Loucy (cell line): ENCODE measurements at regions not wholly inside any gene's neighbourhood (a gene's known extent, or its start where the extent isn't known, plus 50 kb on each side); places are given as distances from the start of the nearest gene placed in this dataset.

ENCODE experiments used
- H2AFZ ChIP-seq: fragments of 200-600 bp; sonication (generic); 2 replicates; pipeline ENCODE4 v1.6.0; 2016; ENCODE audit warnings: antibody characterized with exemption, mild to moderate bottlenecking, low read length, moderate library complexity
- H3F3A ChIP-seq: fragments of 200-600 bp; 2 replicates; pipeline ENCODE4 v1.6.0; 2016; ENCODE audit warnings: antibody characterized with exemption, low read depth, mild to moderate bottlenecking
- H3K27me3 ChIP-seq: fragments of 200-600 bp; sonication (generic); 2 replicates; pipeline ENCODE4 v1.6.1; 2014; ENCODE audit warnings: low read length, mild to moderate bottlenecking; ENCODE audit not compliant: insufficient read depth, poor library complexity, severe bottlenecking
- H3K36me3 ChIP-seq: fragments of 200-600 bp; sonication (generic); 2 replicates; pipeline ENCODE4 v1.6.1; 2016; ENCODE audit warnings: low read length; ENCODE audit not compliant: insufficient read depth
- H3K4me1 ChIP-seq: fragments of 200-600 bp; sonication (generic); 2 replicates; pipeline ENCODE4 v1.5.1; 2014; ENCODE audit warnings: low read length, mild to moderate bottlenecking; ENCODE audit not compliant: insufficient read depth, poor library complexity, severe bottlenecking
- H3K4me2 ChIP-seq: fragments of 200-600 bp; sonication (generic); 2 replicates; pipeline ENCODE4 v1.6.0; 2014; ENCODE audit warnings: antibody characterized with exemption, low read length, low read depth, mild to moderate bottlenecking; ENCODE audit not compliant: poor library complexity, severe bottlenecking
- H3K4me3 ChIP-seq: fragments of 200-600 bp; sonication (generic); 2 replicates; pipeline ENCODE4 v1.5.1; 2014; ENCODE audit warnings: low read length, mild to moderate bottlenecking, mixed read lengths; ENCODE audit not compliant: poor library complexity, severe bottlenecking
- H3K79me2 ChIP-seq: fragments of 200-600 bp; sonication (generic); 2 replicates; pipeline ENCODE4 v1.6.1; 2014; ENCODE audit warnings: low read length; ENCODE audit not compliant: insufficient read depth
- H3K9ac ChIP-seq: fragments of 200-600 bp; sonication (generic); 2 replicates; pipeline ENCODE4 v1.6.0; 2014; ENCODE audit warnings: mild to moderate bottlenecking, low read depth, low read length, moderate library complexity; ENCODE audit not compliant: poor library complexity, severe bottlenecking
- H3K9me2 ChIP-seq: fragments of 200-600 bp; sonication (generic); replicated peaks from 2 replicates; pipeline ENCODE4 v1.6.1; 2016; ENCODE audit warnings: low read depth, low read length, mixed read lengths
- H3K9me3 ChIP-seq: fragments of 200-600 bp; sonication (generic); 2 replicates; pipeline ENCODE4 v1.6.1; 2014; ENCODE audit warnings: mild to moderate bottlenecking, antibody characterized with exemption, low read length, low read depth; ENCODE audit not compliant: insufficient read depth
- H4K20me1 ChIP-seq: fragments of 200-600 bp; sonication (generic); 2 replicates; pipeline ENCODE4 v1.6.0; 2014; ENCODE audit warnings: antibody characterized with exemption, low read length, mild to moderate bottlenecking; ENCODE audit not compliant: insufficient read depth, poor library complexity, severe bottlenecking
- EZH2phosphoT487 ChIP-seq: fragments of 200-600 bp; IDR thresholded peaks from 2 replicates; pipeline ENCODE4 v1.6.1; 2018; ENCODE audit warnings: antibody characterized with exemption, mild to moderate bottlenecking, moderate library complexity, borderline replicate concordance
- TF ChIP-seq, protein P1 (sequence below): fragments of 200-600 bp; sonication (generic); conservative IDR thresholded peaks from 2 replicates; pipeline ENCODE4 v1.5.1; 2014; ENCODE audit warnings: mild to moderate bottlenecking, antibody characterized with exemption, low read length

DNA sequence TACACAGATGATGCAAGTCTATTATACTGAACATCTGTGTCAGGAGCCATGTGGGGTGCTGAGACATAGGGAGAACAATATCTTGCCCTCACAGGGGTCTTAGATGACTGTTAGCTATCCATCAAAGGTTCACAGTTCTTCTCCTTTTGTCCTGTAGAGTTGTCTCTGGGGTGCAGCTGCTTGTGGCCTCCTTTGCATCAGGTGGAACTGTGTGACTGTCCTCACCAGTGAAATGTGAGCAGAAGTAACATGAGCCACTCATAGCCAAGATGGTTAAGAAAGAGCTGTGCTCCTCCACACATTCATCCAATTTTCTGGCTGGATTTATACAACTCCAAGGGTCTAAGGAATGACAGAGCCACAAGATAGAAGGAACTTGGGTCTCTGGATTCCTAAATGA lies 56.0 kb upstream of the ST8SIA3 start:
- Histone ChIP-seq H3K9ac (no peak overlapping the region), H3K27me3 (no peaks in the 10 kb centered on the region), H3K79me2 (no peaks in the 10 kb centered on the region), H3K9me3 (no peaks in the 10 kb centered on the region), H3K4me2 (no peak overlapping the region), H3K4me3 (no peak overlapping the region), H4K20me1 (no peaks in the 10 kb centered on the region), H3K4me1 (no peaks in the 10 kb centered on the region), H3K36me3 (no peaks in the 10 kb centered on the region), H3F3A (no peaks in the 10 kb centered on the region), H3K9me2 (no peaks in the 10 kb centered on the region), H2AFZ (no peak overlapping the region)
- no peak for TF ChIP-seq EZH2phosphoT487
- TF ChIP-seq, protein P1, sequence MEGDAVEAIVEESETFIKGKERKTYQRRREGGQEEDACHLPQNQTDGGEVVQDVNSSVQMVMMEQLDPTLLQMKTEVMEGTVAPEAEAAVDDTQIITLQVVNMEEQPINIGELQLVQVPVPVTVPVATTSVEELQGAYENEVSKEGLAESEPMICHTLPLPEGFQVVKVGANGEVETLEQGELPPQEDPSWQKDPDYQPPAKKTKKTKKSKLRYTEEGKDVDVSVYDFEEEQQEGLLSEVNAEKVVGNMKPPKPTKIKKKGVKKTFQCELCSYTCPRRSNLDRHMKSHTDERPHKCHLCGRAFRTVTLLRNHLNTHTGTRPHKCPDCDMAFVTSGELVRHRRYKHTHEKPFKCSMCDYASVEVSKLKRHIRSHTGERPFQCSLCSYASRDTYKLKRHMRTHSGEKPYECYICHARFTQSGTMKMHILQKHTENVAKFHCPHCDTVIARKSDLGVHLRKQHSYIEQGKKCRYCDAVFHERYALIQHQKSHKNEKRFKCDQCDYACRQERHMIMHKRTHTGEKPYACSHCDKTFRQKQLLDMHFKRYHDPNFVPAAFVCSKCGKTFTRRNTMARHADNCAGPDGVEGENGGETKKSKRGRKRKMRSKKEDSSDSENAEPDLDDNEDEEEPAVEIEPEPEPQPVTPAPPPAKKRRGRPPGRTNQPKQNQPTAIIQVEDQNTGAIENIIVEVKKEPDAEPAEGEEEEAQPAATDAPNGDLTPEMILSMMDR, result no peak

DNA sequence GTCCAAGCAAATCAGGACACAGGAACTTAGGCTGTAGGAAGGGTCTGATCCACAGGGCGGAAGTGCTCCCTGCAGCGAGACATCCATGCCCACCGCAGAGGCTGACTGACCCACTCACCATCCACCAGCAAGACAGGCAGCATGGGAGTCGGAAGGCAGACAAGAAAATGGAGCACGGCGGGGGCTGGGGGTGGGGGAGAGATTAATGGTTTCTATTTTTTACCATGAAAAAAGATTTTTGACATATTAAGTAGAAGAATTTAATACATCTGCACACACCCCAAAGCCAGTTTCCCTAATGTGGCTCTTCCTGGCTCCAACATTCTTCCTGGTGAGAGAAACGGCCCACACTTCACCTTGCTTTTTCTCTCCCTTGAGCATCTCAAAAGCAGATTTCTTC lies 55.1 kb upstream of the ST8SIA3 start:
- no peaks in the 10 kb centered on the region for H3K9me3 ChIP-seq
- no peak overlapping the region for H3K4me3 ChIP-seq
- no peaks in the 10 kb centered on the region for H3F3A ChIP-seq
- no peaks in the 10 kb centered on the region for H4K20me1 ChIP-seq
- H3K27me3 ChIP-seq, result no peaks in the 10 kb centered on the region
- no peaks in the 10 kb centered on the region for H3K4me1 ChIP-seq
- H2AFZ ChIP-seq, result no peak overlapping the region
- TF ChIP-seq EZH2phosphoT487, result no peak
- TF ChIP-seq, protein P1, result no peak
- no peaks in the 10 kb centered on the region for H3K9me2 ChIP-seq
- no peak overlapping the region for H3K9ac ChIP-seq
- no peaks in the 10 kb centered on the region for H3K79me2 ChIP-seq
- H3K36me3 ChIP-seq, result no peaks in the 10 kb centered on the region
- no peak overlapping the region for H3K4me2 ChIP-seq

DNA sequence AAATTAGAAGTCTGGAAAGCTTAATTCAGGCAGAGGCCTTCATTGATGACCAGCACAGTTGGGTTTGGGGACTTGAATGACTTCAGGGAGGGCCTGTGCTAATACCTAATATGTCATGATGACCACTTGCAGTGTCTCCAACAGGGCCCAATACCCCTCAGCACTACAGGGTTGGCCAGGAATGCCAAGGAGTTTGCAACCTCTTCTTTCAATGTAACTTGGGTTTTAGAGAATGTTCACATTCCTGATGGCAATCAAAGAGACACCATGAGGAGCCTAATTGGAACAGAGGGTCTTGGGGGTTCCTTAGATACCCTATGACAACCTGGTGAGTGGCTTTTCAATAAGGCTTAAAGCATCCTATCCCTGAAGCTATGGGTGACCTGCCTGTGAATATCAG lies 52.4 kb upstream of the ST8SIA3 start:
- H2AFZ ChIP-seq, result no peak overlapping the region
- H3K36me3 ChIP-seq, result no peaks in the 10 kb centered on the region
- H3K9ac ChIP-seq, result no peak overlapping the region
- no peaks in the 10 kb centered on the region for H4K20me1 ChIP-seq
- no peaks in the 10 kb centered on the region for H3F3A ChIP-seq
- H3K9me3 ChIP-seq, result no peaks in the 10 kb centered on the region
- H3K79me2 ChIP-seq, result no peaks in the 10 kb centered on the region
- no peak overlapping the region for H3K4me3 ChIP-seq
- H3K27me3 ChIP-seq, result no peaks in the 10 kb centered on the region
- no peak for TF ChIP-seq EZH2phosphoT487
- TF ChIP-seq, protein P1, result no peak
- no peaks in the 10 kb centered on the region for H3K9me2 ChIP-seq
- no peaks in the 10 kb centered on the region for H3K4me1 ChIP-seq
- no peak overlapping the region for H3K4me2 ChIP-seq
